ENCODE measurements at regions not wholly inside any gene's neighbourhood (a gene's known extent, or its start where the extent isn't known, plus 50 kb on each side); places are given as distances from the start of the nearest gene placed in this dataset.

GRCh38 chr22:27639248-27640086, 162.1 kb downstream of the MN1 start:
- DNase-seq (ENCODE audit: low spot score) = no peak

- DNase-seq (ENCODE audit: low spot score) = no peak
Measured at GRCh38 chr22:27641049-27641795, 160.3 kb downstream of the MN1 start.

- peak; percentile 96 for DNase-seq (ENCODE audit: low spot score)
Measured at GRCh38 chr22:27642104-27642800, 159.3 kb downstream of the MN1 start.

- no peak for DNase-seq (ENCODE audit: low spot score)
Measured at GRCh38 chr22:27643907-27644306, 157.6 kb downstream of the MN1 start.

GRCh38 chr22:27644566-27644965, 157.0 kb downstream of the MN1 start:
- no peak for DNase-seq (ENCODE audit: low spot score)

- no peak for DNase-seq (ENCODE audit: low spot score)
Measured at GRCh38 chr22:27647540-27647939, 154.0 kb downstream of the MN1 start.

GRCh38 chr22:27648074-27648473, 153.5 kb downstream of the MN1 start:
- DNase-seq (ENCODE audit: low spot score) = no peak

GRCh38 chr22:27648853-27649252, 152.7 kb downstream of the MN1 start:
- no peak for DNase-seq (ENCODE audit: low spot score)

- no peak for DNase-seq (ENCODE audit: low spot score)
Measured at GRCh38 chr22:27650572-27650971, 151.0 kb downstream of the MN1 start.

- no peak for DNase-seq (ENCODE audit: low spot score)
Measured at GRCh38 chr22:27650985-27651384, 150.6 kb downstream of the MN1 start.

GRCh38 chr22:27651486-27651885, 150.1 kb downstream of the MN1 start:
- no peak for DNase-seq (ENCODE audit: low spot score)

- no peak for DNase-seq (ENCODE audit: low spot score)
Measured at GRCh38 chr22:27654546-27655445, 146.8 kb downstream of the MN1 start.

GRCh38 chr22:27655582-27656185, 145.9 kb downstream of the MN1 start:
- DNase-seq (ENCODE audit: low spot score) = no peak

GRCh38 chr22:27656970-27657369, 144.6 kb downstream of the MN1 start:
- DNase-seq (ENCODE audit: low spot score) = no peak

GRCh38 chr22:27660306-27660705, 141.2 kb downstream of the MN1 start:
- DNase-seq (ENCODE audit: low spot score) = no peak

- peak; percentile 23 for DNase-seq (ENCODE audit: low spot score)
Measured at GRCh38 chr22:27662359-27663301, 138.9 kb downstream of the MN1 start.

- DNase-seq (ENCODE audit: low spot score) = no peak
Measured at GRCh38 chr22:27663812-27664211, 137.7 kb downstream of the MN1 start.

GRCh38 chr22:27666272-27666997, 135.1 kb downstream of the MN1 start:
- no peak for DNase-seq (ENCODE audit: low spot score)

- no peak for DNase-seq (ENCODE audit: low spot score)
Measured at GRCh38 chr22:27667121-27667843, 134.3 kb downstream of the MN1 start.
